Neutrophil (primary cell): ENCODE measurements at regions not wholly inside any gene's neighbourhood (a gene's known extent, or its start where the extent isn't known, plus 50 kb on each side); places are given as distances from the start of the nearest gene placed in this dataset.

ENCODE experiments used
- H3K27ac ChIP-seq: fragments of 200-600 bp; sonication (generic); 2 replicates; pipeline ENCODE4 v1.5.1; 2016; ENCODE audit warnings: mild to moderate bottlenecking, moderate library complexity
- H3K27me3 ChIP-seq: fragments of 200-600 bp; sonication (generic); 2 replicates; pipeline ENCODE4 v1.6.0; 2016; ENCODE audit warnings: mild to moderate bottlenecking
- H3K36me3 ChIP-seq: fragments of 200-600 bp; sonication (generic); 2 replicates; pipeline ENCODE4 v1.5.1; 2017
- H3K4me1 ChIP-seq, 2 experiments: fragments of 200-600 bp in 1 of 2; sonication (generic) in 1 of 2; 1 replicate in 1 of 2; 2 replicates in 1 of 2; pipeline versions ENCODE4 v1.5.1 to v1.6.1; 2013 to 2016; ENCODE audit warnings: low read depth in 1 of 2, low read length in 1 of 2, mild to moderate bottlenecking in 1 of 2, moderate library complexity in 1 of 2; ENCODE audit not compliant: control insufficient read depth in 1 of 2, insufficient read depth in 1 of 2
- H3K4me3 ChIP-seq, 2 experiments: fragments of 200-600 bp in 1 of 2; sonication (generic) in 1 of 2; 1 replicate in 1 of 2; 2 replicates in 1 of 2; pipeline ENCODE4 v1.5.1; 2013 to 2016; ENCODE audit warnings: low read depth in 1 of 2, low read length in 1 of 2, mild to moderate bottlenecking in 1 of 2, moderate library complexity in 1 of 2
- H3K9me3 ChIP-seq: fragments of 200-600 bp; sonication (generic); 2 replicates; pipeline ENCODE4 v1.5.1; 2016
- CTCF ChIP-seq: fragments of 200-600 bp; sonication (generic); IDR thresholded peaks from 2 replicates; pipeline ENCODE4 v1.5.1; 2016; ENCODE audit warnings: antibody characterized with exemption

GRCh38 chr10:57628592-57629284 is 639.0 kb downstream of the IPMK start:
- Histone ChIP-seq H3K4me3 (no peak overlapping the region), H3K9me3 (no peaks in the 10 kb centered on the region), H3K36me3 (no peaks in the 10 kb centered on the region), H3K27me3 (no peaks in the 10 kb centered on the region), H3K27ac (no peak overlapping the region), H3K4me1 (no peaks in the 10 kb centered on the region)
- no peak for TF ChIP-seq CTCF

- H3K4me3 ChIP-seq = no peak overlapping the region
- H3K4me1 ChIP-seq = no peaks in the 10 kb centered on the region
- no peak for TF ChIP-seq CTCF
- no peaks in the 10 kb centered on the region for H3K36me3 ChIP-seq
- H3K27ac ChIP-seq = no peak overlapping the region
- no peaks in the 10 kb centered on the region for H3K27me3 ChIP-seq
- no peaks in the 10 kb centered on the region for H3K9me3 ChIP-seq
Measured at GRCh38 chr10:57627642-57628178, 640.0 kb downstream of the IPMK start.

DNA sequence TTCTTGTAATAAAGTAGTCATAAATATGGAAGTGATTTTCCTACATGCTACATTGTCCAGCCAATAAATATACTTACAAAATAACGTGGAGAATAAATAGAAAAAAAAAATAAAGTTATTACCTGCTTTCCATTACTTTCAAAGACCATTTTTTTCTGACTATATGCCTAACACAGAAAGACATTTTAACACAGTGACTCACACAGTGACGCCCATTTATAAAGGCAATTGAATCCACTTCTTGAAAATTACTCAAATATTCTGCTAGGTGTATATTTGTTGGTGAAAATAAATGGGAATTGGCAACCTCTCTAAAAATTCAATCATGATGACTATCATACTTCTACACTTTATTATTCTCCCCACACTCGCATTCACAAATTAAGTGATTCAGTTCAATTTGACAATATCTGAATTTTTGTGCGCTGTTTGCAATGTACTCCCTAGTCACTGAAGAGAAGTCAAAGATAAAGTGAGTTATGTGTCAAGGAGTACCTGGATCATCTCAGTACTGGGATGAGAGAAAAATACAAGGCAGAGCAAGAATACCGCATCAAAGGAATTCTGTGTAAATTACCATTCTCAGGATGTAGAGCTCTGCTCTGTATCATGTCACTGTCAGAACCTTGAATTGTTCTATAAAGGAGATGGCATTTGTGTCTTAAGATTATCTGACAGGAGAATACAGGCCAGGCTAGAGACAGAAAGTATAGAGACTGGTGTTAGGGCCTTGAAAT is 642.7 kb downstream of the IPMK start:
- Histone ChIP-seq H3K4me1 (no peaks in the 10 kb centered on the region), H3K36me3 (no peaks in the 10 kb centered on the region), H3K27ac (no peak overlapping the region), H3K4me3 (no peak overlapping the region), H3K27me3 (no peaks in the 10 kb centered on the region), H3K9me3 (no peaks in the 10 kb centered on the region)
- no peak for TF ChIP-seq CTCF

- Histone ChIP-seq H3K9me3 (no peaks in the 10 kb centered on the region), H3K4me1 (no peaks in the 10 kb centered on the region), H3K4me3 (no peak overlapping the region), H3K27me3 (no peaks in the 10 kb centered on the region), H3K27ac (no peak overlapping the region), H3K36me3 (no peaks in the 10 kb centered on the region)
- TF ChIP-seq CTCF = no peak
Measured at GRCh38 chr10:57624066-57624465, 643.6 kb downstream of the IPMK start.

GRCh38 chr10:57621466-57621865 is 646.2 kb downstream of the IPMK start:
- Histone ChIP-seq H3K4me1 (no peaks in the 10 kb centered on the region), H3K9me3 (no peaks in the 10 kb centered on the region), H3K27me3 (no peaks in the 10 kb centered on the region), H3K4me3 (no peak overlapping the region), H3K36me3 (no peaks in the 10 kb centered on the region), H3K27ac (no peak overlapping the region)
- no peak for TF ChIP-seq CTCF
